Adipocyte (in vitro differentiated cells): ENCODE measurements at regions not wholly inside any gene's neighbourhood (a gene's known extent, or its start where the extent isn't known, plus 50 kb on each side); places are given as distances from the start of the nearest gene placed in this dataset.

Source experiments
- DNase-seq: peaks from one replicate; pipeline ENCODE4 v3.0.0-alpha.2; 2015; ENCODE audit warnings: low read depth
- H3K27me3 ChIP-seq: replicated peaks from 2 replicates; pipeline ENCODE4 v1.7.0; 2013; ENCODE audit warnings: mild to moderate bottlenecking, low read length, moderate library complexity; ENCODE audit not compliant: control insufficient read depth, insufficient read depth
- H3K36me3 ChIP-seq: 2 replicates; pipeline ENCODE4 v1.7.0; 2013; ENCODE audit warnings: low read length, mild to moderate bottlenecking, moderate library complexity; ENCODE audit not compliant: control insufficient read depth, insufficient read depth, severe bottlenecking
- H3K4me1 ChIP-seq: 2 replicates; pipeline ENCODE4 v1.7.0; 2013; ENCODE audit warnings: mild to moderate bottlenecking, low read length, moderate library complexity; ENCODE audit not compliant: control insufficient read depth, insufficient read depth
- H3K4me3 ChIP-seq: 2 replicates; pipeline ENCODE4 v1.7.0; 2013; ENCODE audit warnings: mild to moderate bottlenecking, low read length, moderate library complexity
- H3K9ac ChIP-seq: 2 replicates; pipeline ENCODE4 v1.7.0; 2013; ENCODE audit warnings: mild to moderate bottlenecking, low read length, moderate library complexity
- H3K9me3 ChIP-seq: 2 replicates; pipeline ENCODE4 v1.7.0; 2013; ENCODE audit warnings: mild to moderate bottlenecking, low read length, moderate library complexity; ENCODE audit not compliant: control insufficient read depth

DNA sequence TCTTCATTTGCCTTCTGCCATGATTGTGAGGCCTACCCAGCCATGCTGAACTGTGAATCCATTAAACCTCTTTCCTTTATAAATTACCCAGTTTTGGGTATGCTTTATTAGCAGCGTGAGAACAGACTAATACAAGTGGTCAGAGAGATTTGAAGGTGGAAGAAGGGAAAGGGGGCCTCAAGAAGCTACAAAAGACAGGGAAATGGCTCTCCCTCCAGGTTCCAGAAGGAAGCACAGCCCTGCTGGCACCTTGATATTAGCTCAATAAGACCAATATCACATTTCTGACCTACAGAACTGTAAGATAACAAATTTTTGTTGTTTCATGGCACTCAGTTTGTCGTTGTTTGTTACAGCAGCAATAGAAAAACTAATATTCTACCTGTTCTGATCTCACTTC is 536.5 kb upstream of the MARCKS start:
- Histone ChIP-seq H3K9me3 (no peaks in the 10 kb centered on the region), H3K27me3 (no peaks in the 10 kb centered on the region), H3K36me3 (no peaks in the 10 kb centered on the region), H3K4me1 (peaks cover 8% of the 10 kb centered on the region), H3K9ac (no peak overlapping the region), H3K4me3 (no peak overlapping the region)
- no peak for DNase-seq

DNA sequence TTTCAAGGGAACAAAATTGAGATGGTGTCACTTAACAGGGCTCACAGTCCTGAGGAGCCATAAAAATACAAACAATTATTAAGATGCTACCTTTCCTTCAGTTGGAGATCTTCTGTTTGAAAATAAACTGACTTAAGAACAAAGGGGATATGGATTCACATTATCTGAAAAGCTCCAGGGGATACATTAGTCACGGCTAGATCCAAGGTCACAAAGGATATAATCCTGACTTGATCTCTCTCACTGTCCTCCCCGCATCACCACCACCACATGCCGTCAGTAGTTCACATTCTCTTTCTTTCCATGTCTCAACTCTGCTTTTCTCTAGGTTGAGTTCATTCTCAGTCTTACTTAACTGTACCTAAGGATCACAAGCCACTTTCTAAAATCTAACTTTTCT is 530.4 kb upstream of the MARCKS start:
- Histone ChIP-seq H3K9ac (no peak overlapping the region), H3K4me1 (no peaks in the 10 kb centered on the region)
- no peak for DNase-seq

DNA sequence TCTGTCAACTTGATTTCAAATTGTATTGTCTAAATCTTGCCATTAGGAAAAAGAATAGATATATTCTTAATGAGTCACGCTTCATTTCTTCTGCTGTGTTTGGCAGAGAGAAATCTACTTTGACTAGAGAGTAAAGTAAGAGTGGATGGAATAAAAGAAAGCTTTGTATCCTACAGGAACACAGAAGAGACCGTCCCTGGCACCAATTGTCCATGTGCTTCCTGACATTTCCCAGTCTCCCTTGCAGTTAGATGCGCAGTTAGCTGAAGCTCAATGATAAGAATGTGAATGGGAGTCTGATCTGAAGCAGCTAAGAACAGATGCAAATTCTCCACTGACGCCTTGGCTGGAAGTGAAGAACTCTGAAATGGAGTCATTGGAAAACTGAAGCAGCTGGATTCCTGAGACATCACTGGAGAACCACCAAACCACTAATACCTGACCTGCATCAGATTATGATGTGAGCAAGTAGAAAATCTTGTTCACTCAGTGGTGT is 528.2 kb upstream of the MARCKS start:
- H3K27me3 ChIP-seq = no peaks in the 10 kb centered on the region
- H3K9ac ChIP-seq = no peak overlapping the region
- H3K9me3 ChIP-seq = no peaks in the 10 kb centered on the region
- DNase-seq = no peak
- no peak overlapping the region for H3K4me3 ChIP-seq
- H3K4me1 ChIP-seq = no peaks in the 10 kb centered on the region
- no peaks in the 10 kb centered on the region for H3K36me3 ChIP-seq

More for the DNA sequence above, 530.4 kb upstream of the MARCKS start:
- H3K9me3 ChIP-seq = no peaks in the 10 kb centered on the region
- no peaks in the 10 kb centered on the region for H3K36me3 ChIP-seq
- H3K27me3 ChIP-seq = no peaks in the 10 kb centered on the region
- H3K4me3 ChIP-seq = no peak overlapping the region

DNA sequence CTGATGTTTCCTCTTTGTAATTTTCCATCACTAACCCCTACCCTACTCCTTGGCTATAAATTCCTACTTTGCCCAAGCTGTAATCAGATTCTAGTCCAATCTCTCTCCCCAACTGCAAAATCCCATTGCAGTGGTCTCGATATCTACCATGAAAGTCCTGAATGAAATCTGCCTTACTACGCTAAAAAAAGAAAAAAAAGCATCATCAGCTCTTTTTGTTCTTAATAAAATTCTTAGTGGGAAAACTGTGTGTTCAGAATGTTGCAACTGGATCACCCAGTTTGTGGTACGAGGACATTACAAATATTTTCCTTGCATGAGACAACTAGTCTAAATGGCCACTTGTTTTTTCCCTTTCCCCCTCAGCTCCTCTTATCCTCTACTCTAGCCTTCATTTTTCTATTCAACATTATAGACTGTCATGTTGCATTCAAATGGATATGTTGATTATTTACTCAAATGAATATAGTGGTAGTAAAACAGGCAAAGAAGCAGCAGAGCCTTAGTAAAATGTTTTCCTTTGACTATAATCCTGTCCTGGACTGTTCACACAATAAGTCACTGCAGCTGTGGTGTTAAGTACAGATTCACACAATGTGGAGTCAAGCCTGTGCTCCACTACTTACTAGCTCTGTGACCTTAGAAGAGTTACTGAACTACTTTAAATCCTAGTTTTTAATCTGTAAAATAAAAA is 527.1 kb upstream of the MARCKS start:
- no peaks in the 10 kb centered on the region for H3K4me1 ChIP-seq
- no peak overlapping the region for H3K9ac ChIP-seq
- H3K9me3 ChIP-seq = no peaks in the 10 kb centered on the region
- no peak for DNase-seq
- no peaks in the 10 kb centered on the region for H3K36me3 ChIP-seq
- no peaks in the 10 kb centered on the region for H3K27me3 ChIP-seq
- no peak overlapping the region for H3K4me3 ChIP-seq

GRCh38 chr6:113330636-113330946 is 526.6 kb upstream of the MARCKS start:
- Histone ChIP-seq H3K36me3 (no peaks in the 10 kb centered on the region), H3K9ac (no peak overlapping the region), H3K27me3 (no peaks in the 10 kb centered on the region), H3K9me3 (no peaks in the 10 kb centered on the region), H3K4me1 (no peaks in the 10 kb centered on the region), H3K4me3 (no peak overlapping the region)
- DNase-seq = no peak

- no peaks in the 10 kb centered on the region for H3K9me3 ChIP-seq
- no peaks in the 10 kb centered on the region for H3K27me3 ChIP-seq
- H3K4me3 ChIP-seq = no peak overlapping the region
- H3K36me3 ChIP-seq = no peaks in the 10 kb centered on the region
- no peak overlapping the region for H3K9ac ChIP-seq
- no peak for DNase-seq
- no peaks in the 10 kb centered on the region for H3K4me1 ChIP-seq
Measured at GRCh38 chr6:113331021-113331420, 526.1 kb upstream of the MARCKS start.

DNA sequence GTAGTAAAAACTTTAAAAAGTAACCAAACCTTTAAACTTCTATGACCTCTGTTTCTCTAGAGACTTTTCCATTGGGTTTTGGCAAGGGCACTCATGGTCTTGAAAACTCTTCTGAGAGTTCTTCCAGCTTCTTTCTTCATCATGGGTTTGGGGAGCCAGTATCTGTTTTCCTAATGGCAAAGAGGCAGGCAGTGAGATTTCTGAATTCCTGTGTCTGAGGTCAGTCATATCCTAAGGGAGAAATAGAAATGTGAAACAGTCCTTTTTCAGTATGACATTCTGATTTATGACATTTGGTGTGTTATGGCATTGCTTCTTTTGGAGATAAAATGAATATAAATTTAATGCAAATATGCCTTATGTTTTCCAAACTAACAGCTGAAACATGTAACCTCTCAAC is 518.5 kb upstream of the MARCKS start:
- H3K4me1 ChIP-seq = peaks cover 16% of the 10 kb centered on the region
- no peak for DNase-seq
- no peaks in the 10 kb centered on the region for H3K27me3 ChIP-seq
- no peaks in the 10 kb centered on the region for H3K9me3 ChIP-seq
- no peak overlapping the region for H3K4me3 ChIP-seq
- H3K36me3 ChIP-seq = no peaks in the 10 kb centered on the region
- H3K9ac ChIP-seq = no peak overlapping the region

GRCh38 chr6:113339209-113339608 is 517.9 kb upstream of the MARCKS start:
- Histone ChIP-seq H3K36me3 (no peaks in the 10 kb centered on the region), H3K9ac (no peak overlapping the region), H3K4me3 (no peak overlapping the region), H3K27me3 (no peaks in the 10 kb centered on the region), H3K9me3 (no peaks in the 10 kb centered on the region), H3K4me1 (peaks cover 16% of the 10 kb centered on the region)
- DNase-seq = no peak

DNA sequence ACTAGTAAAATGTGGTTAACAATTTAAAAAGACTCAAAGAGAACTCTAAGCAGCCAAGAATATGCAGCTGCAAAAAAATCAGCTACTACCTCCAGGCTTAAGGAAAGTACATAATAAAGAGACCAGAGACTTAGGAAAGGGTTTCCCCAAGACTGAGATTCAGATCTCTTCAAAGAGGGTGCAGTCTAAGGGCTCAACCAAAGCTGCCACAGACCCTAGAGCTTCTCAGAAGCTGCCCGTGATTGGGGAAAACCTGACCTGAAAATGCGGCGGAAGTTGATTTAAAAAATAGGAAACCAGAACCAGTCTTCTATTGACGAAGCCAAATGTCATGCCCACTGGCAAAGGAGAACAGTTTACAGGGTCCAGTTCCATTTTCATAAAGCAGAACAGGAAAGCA is 516.8 kb upstream of the MARCKS start:
- no peaks in the 10 kb centered on the region for H3K27me3 ChIP-seq
- DNase-seq = no peak
- H3K9me3 ChIP-seq = no peaks in the 10 kb centered on the region
- no peak overlapping the region for H3K4me3 ChIP-seq
- peaks cover 22% of the 10 kb centered on the region for H3K4me1 ChIP-seq
- no peaks in the 10 kb centered on the region for H3K36me3 ChIP-seq
- no peak overlapping the region for H3K9ac ChIP-seq

DNA sequence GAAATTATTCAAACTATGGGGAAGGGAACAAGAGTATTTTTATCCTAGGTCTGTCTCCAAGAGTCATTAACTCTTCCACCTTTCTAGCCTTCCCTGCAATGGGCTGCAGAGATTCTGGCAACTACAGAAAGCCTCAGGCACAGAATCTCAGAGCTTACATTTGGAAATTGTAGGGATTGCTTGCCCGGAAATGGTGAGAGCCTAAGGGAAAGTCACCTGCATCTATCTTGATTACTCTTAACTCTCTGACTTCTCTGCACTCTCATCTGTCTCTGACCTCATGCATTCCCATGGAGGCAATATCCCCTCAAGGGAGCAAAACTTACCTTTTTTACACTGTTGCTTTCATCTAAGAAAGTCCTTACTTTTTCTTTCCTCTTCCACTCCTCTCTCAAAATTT is 513.2 kb upstream of the MARCKS start:
- Histone ChIP-seq H3K4me1 (peaks cover 19% of the 10 kb centered on the region), H3K27me3 (no peaks in the 10 kb centered on the region), H3K4me3 (no peak overlapping the region), H3K9me3 (no peaks in the 10 kb centered on the region), H3K36me3 (no peaks in the 10 kb centered on the region), H3K9ac (no peak overlapping the region)
- no peak for DNase-seq

DNA sequence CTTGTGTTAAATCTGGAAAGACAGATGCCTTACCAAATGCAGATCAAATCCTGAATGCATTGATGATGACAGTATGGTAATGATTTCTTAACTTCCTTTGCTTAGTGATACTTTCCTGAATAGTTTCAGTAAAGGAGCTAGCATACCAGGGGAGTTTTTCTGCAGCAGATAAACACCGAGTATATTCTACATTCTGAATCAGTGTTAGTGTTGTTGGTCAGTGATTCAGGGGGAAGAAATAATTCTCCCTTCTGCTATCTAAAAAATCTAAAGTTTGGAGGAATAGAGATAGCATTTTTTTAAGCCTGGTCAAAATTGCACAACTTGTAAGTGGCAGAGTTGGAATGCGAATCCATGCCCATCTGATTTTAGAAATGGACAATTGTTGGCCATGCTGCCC is 512.2 kb upstream of the MARCKS start:
- Histone ChIP-seq H3K27me3 (no peaks in the 10 kb centered on the region), H3K36me3 (no peaks in the 10 kb centered on the region), H3K4me3 (no peak overlapping the region), H3K9me3 (no peaks in the 10 kb centered on the region), H3K9ac (no peak overlapping the region), H3K4me1 (peaks cover 14% of the 10 kb centered on the region)
- peak; percentile 48 for DNase-seq

DNA sequence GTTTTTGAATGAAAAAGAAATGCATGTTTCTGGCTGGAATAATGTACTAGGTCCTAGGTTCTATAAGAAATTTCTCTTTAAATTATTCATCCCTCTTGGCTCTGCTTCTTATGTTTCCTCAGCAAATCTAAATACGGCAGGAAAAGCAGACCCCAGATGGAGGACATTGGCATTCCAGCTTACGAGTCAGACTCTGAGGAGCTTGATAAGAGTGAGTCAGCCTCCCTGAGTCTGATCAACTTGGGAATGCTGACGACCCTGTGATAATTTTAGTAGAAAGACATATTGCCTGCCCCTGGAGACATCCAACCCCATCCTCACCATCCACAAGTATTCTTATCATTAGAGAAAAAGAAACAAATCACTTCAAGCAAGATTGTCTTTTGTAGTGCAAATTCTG is 509.7 kb upstream of the MARCKS start:
- peaks cover 39% of the 10 kb centered on the region for H3K4me1 ChIP-seq
- H3K9ac ChIP-seq = no peak overlapping the region
- H3K4me3 ChIP-seq = no peak overlapping the region
- H3K9me3 ChIP-seq = no peaks in the 10 kb centered on the region
- H3K36me3 ChIP-seq = no peaks in the 10 kb centered on the region
- DNase-seq = peak; percentile 48
- no peaks in the 10 kb centered on the region for H3K27me3 ChIP-seq
